ENCODE measurements at regions not wholly inside any gene's neighbourhood (a gene's known extent, or its start where the extent isn't known, plus 50 kb on each side); places are given as distances from the start of the nearest gene placed in this dataset.
"Not testable (repeated sequence)": the region's sequence is repeated elsewhere in the genome, so short reads cannot be mapped to it uniquely, and the experiment has no call there.

- no peaks in the 10 kb centered on the region for H3K4me1 ChIP-seq
These were observed 287.2 kb downstream of the TFAP2C start for GRCh38 chr20:56916345-56916622.

GRCh38 chr20:56920041-56920440 is 290.9 kb downstream of the TFAP2C start:
- in situ Hi-C loops (cut with MboI; ENCODE audit: low pct_ligation_motif_present in 1 of 4, low pct_unique_long_range_greater_than_20kb in 1 of 4, low sequenced_read_pairs in 3 of 4); H3K4me1 ChIP-seq; H3K4me3 ChIP-seq; DNase-seq; H3K27ac ChIP-seq; H3K9me3 ChIP-seq; intact Hi-C loops (cut with DNase I; ENCODE audit: low total_unique reads); H3K36me3 ChIP-seq: not testable (repeated sequence)
- 66 to 77% methylated on average over 3 to 4 of the region's 4 CpGs for WGBS, 2 donors (ENCODE audit: low coverage in 1 of 2)
- peaks cover 30% of the 10 kb centered on the region for H3K27me3 ChIP-seq

More at GRCh38 chr20:56916345-56916622, 287.2 kb downstream of the TFAP2C start:
- TF ChIP-seq POLR2AphosphoS5 (IDR thresholded peaks at IDR 0.05) (no peak), CTCF (IDR thresholded peaks at IDR 0.05) (no peak), EP300 (IDR thresholded peaks at IDR 0.05; ENCODE audit: low read depth) (no peak), POLR2A (IDR thresholded peaks at IDR 0.05) (no peak)
- Histone ChIP-seq H3K9me3 (no peaks in the 10 kb centered on the region), H3K4me3 (no peak overlapping the region), H3K36me3 (no peaks in the 10 kb centered on the region), H3K27ac (no peak overlapping the region), H3K27me3 (no peaks in the 10 kb centered on the region)
- 88% methylated on average over 10 of the region's 10 CpGs; no CpG with 5 or more reads in 1 of the 2 donors for WGBS, 2 donors (ENCODE audit: low coverage in 1 of 2)
- in situ Hi-C loops (cut with MboI; ENCODE audit: low pct_ligation_motif_present in 1 of 4, low pct_unique_long_range_greater_than_20kb in 1 of 4, low sequenced_read_pairs in 3 of 4): no loop called here
- no peak for DNase-seq
- intact Hi-C loops (cut with DNase I; ENCODE audit: low total_unique reads): no loop called here

GRCh38 chr20:56922497-56922896 is 293.4 kb downstream of the TFAP2C start:
- 20 to 56% methylated on average over 1 to 9 of the region's 9 CpGs for WGBS, 2 donors (ENCODE audit: low coverage in 1 of 2)
- peaks cover 0 to 13% (median 5%) of the 10 kb centered on the region in 4 donors for H3K4me1 ChIP-seq
- peaks cover 54% of the 10 kb centered on the region for H3K27me3 ChIP-seq
- TF ChIP-seq CTCF (IDR thresholded peaks at IDR 0.05): no peak
- no peak for TF ChIP-seq POLR2A (IDR thresholded peaks at IDR 0.05)
- TF ChIP-seq POLR2AphosphoS5 (IDR thresholded peaks at IDR 0.05): no peak
- TF ChIP-seq EP300 (IDR thresholded peaks at IDR 0.05; ENCODE audit: low read depth): no peak
- H3K9me3 ChIP-seq: no peaks in the 10 kb centered on the region
- intact Hi-C loops (cut with DNase I; ENCODE audit: low total_unique reads): no loop called here
- H3K27ac ChIP-seq: no peak overlapping the region
- H3K36me3 ChIP-seq: no peaks in the 10 kb centered on the region
- in situ Hi-C loops (cut with MboI; ENCODE audit: low pct_ligation_motif_present in 1 of 4, low pct_unique_long_range_greater_than_20kb in 1 of 4, low sequenced_read_pairs in 3 of 4): no loop called here
- DNase-seq: no peak
- no peak overlapping the region for H3K4me3 ChIP-seq

- no peak for DNase-seq
- in situ Hi-C loops (cut with MboI; ENCODE audit: low pct_ligation_motif_present in 1 of 4, low pct_unique_long_range_greater_than_20kb in 1 of 4, low sequenced_read_pairs in 3 of 4) (no loop called here), intact Hi-C loops (cut with DNase I; ENCODE audit: low total_unique reads) (no loop called here)
- Histone ChIP-seq H3K4me1 (peaks cover 0 to 13% (median 5%) of the 10 kb centered on the region in 4 donors), H3K36me3 (no peaks in the 10 kb centered on the region), H3K27ac (no peak overlapping the region), H3K27me3 (peaks cover 74% of the 10 kb centered on the region), H3K4me3 (peak overlapping the region in 1 of 4 donors; percentile 36), H3K9me3 (no peaks in the 10 kb centered on the region)
- no peak for TF ChIP-seq CTCF (IDR thresholded peaks at IDR 0.05)
- no peak for TF ChIP-seq EP300 (IDR thresholded peaks at IDR 0.05; ENCODE audit: low read depth)
- TF ChIP-seq POLR2A (IDR thresholded peaks at IDR 0.05): no peak
- TF ChIP-seq POLR2AphosphoS5 (IDR thresholded peaks at IDR 0.05): no peak
- 31 to 38% methylated on average over 25 to 34 of the region's 34 CpGs for WGBS, 2 donors (ENCODE audit: low coverage in 1 of 2)
These were observed 295.4 kb downstream of the TFAP2C start for GRCh38 chr20:56924292-56925081.
